ENCODE measurements at regions not wholly inside any gene's neighbourhood (a gene's known extent, or its start where the extent isn't known, plus 50 kb on each side); places are given as distances from the start of the nearest gene placed in this dataset.

- TF ChIP-seq, protein P1, sequence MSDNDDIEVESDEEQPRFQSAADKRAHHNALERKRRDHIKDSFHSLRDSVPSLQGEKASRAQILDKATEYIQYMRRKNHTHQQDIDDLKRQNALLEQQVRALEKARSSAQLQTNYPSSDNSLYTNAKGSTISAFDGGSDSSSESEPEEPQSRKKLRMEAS (IDR thresholded peaks at IDR 0.05; ENCODE audit: low read depth) = no peak
- TF ChIP-seq, protein P2, sequence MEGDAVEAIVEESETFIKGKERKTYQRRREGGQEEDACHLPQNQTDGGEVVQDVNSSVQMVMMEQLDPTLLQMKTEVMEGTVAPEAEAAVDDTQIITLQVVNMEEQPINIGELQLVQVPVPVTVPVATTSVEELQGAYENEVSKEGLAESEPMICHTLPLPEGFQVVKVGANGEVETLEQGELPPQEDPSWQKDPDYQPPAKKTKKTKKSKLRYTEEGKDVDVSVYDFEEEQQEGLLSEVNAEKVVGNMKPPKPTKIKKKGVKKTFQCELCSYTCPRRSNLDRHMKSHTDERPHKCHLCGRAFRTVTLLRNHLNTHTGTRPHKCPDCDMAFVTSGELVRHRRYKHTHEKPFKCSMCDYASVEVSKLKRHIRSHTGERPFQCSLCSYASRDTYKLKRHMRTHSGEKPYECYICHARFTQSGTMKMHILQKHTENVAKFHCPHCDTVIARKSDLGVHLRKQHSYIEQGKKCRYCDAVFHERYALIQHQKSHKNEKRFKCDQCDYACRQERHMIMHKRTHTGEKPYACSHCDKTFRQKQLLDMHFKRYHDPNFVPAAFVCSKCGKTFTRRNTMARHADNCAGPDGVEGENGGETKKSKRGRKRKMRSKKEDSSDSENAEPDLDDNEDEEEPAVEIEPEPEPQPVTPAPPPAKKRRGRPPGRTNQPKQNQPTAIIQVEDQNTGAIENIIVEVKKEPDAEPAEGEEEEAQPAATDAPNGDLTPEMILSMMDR (IDR thresholded peaks at IDR 0.05) = no peak
- TF ChIP-seq RAD21 (IDR thresholded peaks at IDR 0.05; ENCODE audit: low read length) (no peak), TAF1 (IDR thresholded peaks at IDR 0.05; ENCODE audit: borderline replicate concordance, low read depth, low read length) (no peak), GABPA (IDR thresholded peaks at IDR 0.05; ENCODE audit: low read depth) (no peak), FOXM1 (IDR thresholded peaks at IDR 0.05; ENCODE audit: low read depth) (no peak), POLR2AphosphoS5 (IDR thresholded peaks at IDR 0.05; ENCODE audit: low read depth, low read length) (no peak), CHD2 (IDR thresholded peaks at IDR 0.05; ENCODE audit: low read length, partially characterized antibody) (no peak), NFIC (IDR thresholded peaks at IDR 0.05; ENCODE audit: borderline replicate concordance) (no peak), YY1 (IDR thresholded peaks at IDR 0.05; ENCODE audit: low read depth) (no peak), RFX5 (IDR thresholded peaks at IDR 0.05; ENCODE audit: low read length) (no peak)
These were observed 386.3 kb upstream of the TBX3 start for GRCh38 chr12:115070313-115070712.

Measured in SK-N-SH (cell line).